Endothelial cell (in vitro differentiated cells): ENCODE measurements at regions not wholly inside any gene's neighbourhood (a gene's known extent, or its start where the extent isn't known, plus 50 kb on each side); places are given as distances from the start of the nearest gene placed in this dataset.

ENCODE experiments used
- DNase-seq: peaks from one replicate; pipeline ENCODE4 v3.0.0; 2021; ENCODE audit warnings: low spot score
- H3K27ac Mint-ChIP-seq: one replicate; pipeline ENCODE4 v1.8.0; 2021; ENCODE audit warnings: mixed read lengths, inconsistent platforms; ENCODE audit not compliant: unreplicated experiment
- H3K27me3 Mint-ChIP-seq: one replicate; pipeline ENCODE4 v1.8.0; 2021; ENCODE audit warnings: mild to moderate bottlenecking, moderate library complexity, mixed read lengths, inconsistent platforms; ENCODE audit not compliant: unreplicated experiment
- H3K36me3 Mint-ChIP-seq: one replicate; pipeline ENCODE4 v1.8.0; 2021; ENCODE audit warnings: mild to moderate bottlenecking, low read depth, mixed read lengths, inconsistent platforms; ENCODE audit not compliant: unreplicated experiment
- H3K4me1 Mint-ChIP-seq: one replicate; pipeline ENCODE4 v1.8.0; 2021; ENCODE audit warnings: mild to moderate bottlenecking, mixed read lengths, inconsistent platforms; ENCODE audit not compliant: unreplicated experiment
- H3K4me3 Mint-ChIP-seq: one replicate; pipeline ENCODE4 v1.8.0; 2021; ENCODE audit warnings: mild to moderate bottlenecking, mixed read lengths, inconsistent platforms; ENCODE audit not compliant: unreplicated experiment
- H3K9me3 Mint-ChIP-seq: one replicate; pipeline ENCODE4 v1.8.0; 2021; ENCODE audit warnings: mixed read lengths, inconsistent platforms; ENCODE audit not compliant: unreplicated experiment
- CTCF ChIP-seq: fragments of 200-600 bp; sonication (generic); IDR thresholded peaks from one replicate; pipeline ENCODE4 v1.5.0; 2021; ENCODE audit warnings: antibody characterized with exemption; ENCODE audit not compliant: unreplicated experiment

GRCh38 chr5:96582343-96582742, 79.8 kb upstream of the CAST start:
- peaks cover 15% of the 10 kb centered on the region for H3K4me1 Mint-ChIP-seq
- no peak overlapping the region for H3K27ac Mint-ChIP-seq
- no peaks in the 10 kb centered on the region for H3K36me3 Mint-ChIP-seq
- H3K4me3 Mint-ChIP-seq = no peak overlapping the region
- TF ChIP-seq CTCF = no peak
- no peak for DNase-seq
- H3K9me3 Mint-ChIP-seq = no peaks in the 10 kb centered on the region
- no peaks in the 10 kb centered on the region for H3K27me3 Mint-ChIP-seq

DNA sequence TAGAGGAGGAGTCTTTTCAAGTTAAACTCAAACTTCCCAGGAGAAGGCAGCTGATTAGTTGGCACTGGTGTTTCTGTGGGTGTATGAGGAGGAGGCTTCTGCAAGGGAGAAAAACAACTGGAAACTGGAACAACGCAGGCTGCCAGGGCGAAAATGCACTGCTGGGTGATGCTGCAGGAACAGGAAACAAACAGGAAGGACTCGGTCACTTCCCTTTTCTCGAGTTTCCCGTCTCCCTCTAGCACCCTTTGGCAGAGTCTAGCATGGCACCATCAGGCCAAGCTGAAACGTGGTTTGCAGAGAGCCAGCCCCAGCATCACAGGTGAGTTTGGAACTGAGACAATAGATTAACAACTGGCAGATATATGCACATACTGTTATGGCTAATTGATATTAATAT, 77.5 kb upstream of the CAST start:
- H3K27me3 Mint-ChIP-seq = no peaks in the 10 kb centered on the region
- H3K36me3 Mint-ChIP-seq = no peaks in the 10 kb centered on the region
- peak; percentile 33 for DNase-seq
- TF ChIP-seq CTCF = no peak
- no peak overlapping the region for H3K4me3 Mint-ChIP-seq
- peaks cover 15% of the 10 kb centered on the region for H3K4me1 Mint-ChIP-seq
- H3K27ac Mint-ChIP-seq = peak overlapping the region; percentile 91
- H3K9me3 Mint-ChIP-seq = no peaks in the 10 kb centered on the region

- Mint-ChIP-seq H3K4me3 (no peak overlapping the region), H3K27ac (no peak overlapping the region), H3K36me3 (no peaks in the 10 kb centered on the region), H3K4me1 (peaks cover 15% of the 10 kb centered on the region), H3K27me3 (no peaks in the 10 kb centered on the region), H3K9me3 (no peaks in the 10 kb centered on the region)
- no peak for TF ChIP-seq CTCF
- DNase-seq = no peak
Observed at GRCh38 chr5:96588539-96588938, 73.6 kb upstream of the CAST start.

GRCh38 chr5:96590796-96591195, 71.4 kb upstream of the CAST start:
- Mint-ChIP-seq H3K4me3 (no peak overlapping the region), H3K4me1 (no peaks in the 10 kb centered on the region), H3K9me3 (no peaks in the 10 kb centered on the region)

More at GRCh38 chr5:96590796-96591195, 71.4 kb upstream of the CAST start:
- Mint-ChIP-seq H3K27ac (no peak overlapping the region), H3K36me3 (peaks cover 3% of the 10 kb centered on the region), H3K27me3 (no peaks in the 10 kb centered on the region)
- DNase-seq = no peak
- TF ChIP-seq CTCF = no peak
